ENCODE measurements at regions not wholly inside any gene's neighbourhood (a gene's known extent, or its start where the extent isn't known, plus 50 kb on each side); places are given as distances from the start of the nearest gene placed in this dataset.

GRCh38 chr19:13644645-13645044 lies 119.7 kb upstream of the MRI1 start:
- TF ChIP-seq, protein P1, sequence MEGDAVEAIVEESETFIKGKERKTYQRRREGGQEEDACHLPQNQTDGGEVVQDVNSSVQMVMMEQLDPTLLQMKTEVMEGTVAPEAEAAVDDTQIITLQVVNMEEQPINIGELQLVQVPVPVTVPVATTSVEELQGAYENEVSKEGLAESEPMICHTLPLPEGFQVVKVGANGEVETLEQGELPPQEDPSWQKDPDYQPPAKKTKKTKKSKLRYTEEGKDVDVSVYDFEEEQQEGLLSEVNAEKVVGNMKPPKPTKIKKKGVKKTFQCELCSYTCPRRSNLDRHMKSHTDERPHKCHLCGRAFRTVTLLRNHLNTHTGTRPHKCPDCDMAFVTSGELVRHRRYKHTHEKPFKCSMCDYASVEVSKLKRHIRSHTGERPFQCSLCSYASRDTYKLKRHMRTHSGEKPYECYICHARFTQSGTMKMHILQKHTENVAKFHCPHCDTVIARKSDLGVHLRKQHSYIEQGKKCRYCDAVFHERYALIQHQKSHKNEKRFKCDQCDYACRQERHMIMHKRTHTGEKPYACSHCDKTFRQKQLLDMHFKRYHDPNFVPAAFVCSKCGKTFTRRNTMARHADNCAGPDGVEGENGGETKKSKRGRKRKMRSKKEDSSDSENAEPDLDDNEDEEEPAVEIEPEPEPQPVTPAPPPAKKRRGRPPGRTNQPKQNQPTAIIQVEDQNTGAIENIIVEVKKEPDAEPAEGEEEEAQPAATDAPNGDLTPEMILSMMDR (IDR thresholded peaks at IDR 0.05): no peak
- TF ChIP-seq POLR2A (IDR thresholded peaks at IDR 0.05): no peak

Measured in uterus (tissue), 2 donors.